HFFc6 (cell line): ENCODE measurements at regions not wholly inside any gene's neighbourhood (a gene's known extent, or its start where the extent isn't known, plus 50 kb on each side); places are given as distances from the start of the nearest gene placed in this dataset.

Source experiments
- DNase-seq: peaks from one replicate; pipeline ENCODE4 v3.0.0-alpha.2; 2018
- H3K27ac Mint-ChIP-seq: 2 replicates; pipeline ENCODE4 v1.8.0; 2020; ENCODE audit warnings: mild to moderate bottlenecking, mixed read lengths
- H3K27me3 Mint-ChIP-seq: 2 replicates; pipeline ENCODE4 v1.8.0; 2021; ENCODE audit warnings: mild to moderate bottlenecking, moderate library complexity, mixed read lengths; ENCODE audit not compliant: insufficient read depth
- H3K36me3 Mint-ChIP-seq: 2 replicates; pipeline ENCODE4 v1.8.0; 2021; ENCODE audit warnings: low read depth, mixed read lengths
- H3K4me1 Mint-ChIP-seq: 2 replicates; pipeline ENCODE4 v1.8.0; 2020; ENCODE audit warnings: low read depth, mixed read lengths
- H3K4me3 Mint-ChIP-seq: 2 replicates; pipeline ENCODE4 v1.8.0; 2020; ENCODE audit warnings: mild to moderate bottlenecking, moderate library complexity, mixed read lengths
- H3K9me3 Mint-ChIP-seq: 2 replicates; pipeline ENCODE4 v1.8.0; 2020; ENCODE audit warnings: mild to moderate bottlenecking, mixed read lengths
- TF ChIP-seq, protein P1 (sequence below): fragments of 200-600 bp; sonication (generic); IDR thresholded peaks from 2 replicates; pipeline ENCODE4 v1.5.0; 2021; ENCODE audit warnings: antibody characterized with exemption, mild to moderate bottlenecking

- Mint-ChIP-seq H3K27me3 (no peaks in the 10 kb centered on the region; the same call in 1 of the 2 replicates), H3K36me3 (no peaks in the 10 kb centered on the region), H3K4me3 (no peak overlapping the region), H3K9me3 (peaks cover 4% of the 10 kb centered on the region), H3K4me1 (peaks cover 7% of the 10 kb centered on the region; the same call in 1 of the 2 replicates), H3K27ac (no peak overlapping the region)
- TF ChIP-seq, protein P1, sequence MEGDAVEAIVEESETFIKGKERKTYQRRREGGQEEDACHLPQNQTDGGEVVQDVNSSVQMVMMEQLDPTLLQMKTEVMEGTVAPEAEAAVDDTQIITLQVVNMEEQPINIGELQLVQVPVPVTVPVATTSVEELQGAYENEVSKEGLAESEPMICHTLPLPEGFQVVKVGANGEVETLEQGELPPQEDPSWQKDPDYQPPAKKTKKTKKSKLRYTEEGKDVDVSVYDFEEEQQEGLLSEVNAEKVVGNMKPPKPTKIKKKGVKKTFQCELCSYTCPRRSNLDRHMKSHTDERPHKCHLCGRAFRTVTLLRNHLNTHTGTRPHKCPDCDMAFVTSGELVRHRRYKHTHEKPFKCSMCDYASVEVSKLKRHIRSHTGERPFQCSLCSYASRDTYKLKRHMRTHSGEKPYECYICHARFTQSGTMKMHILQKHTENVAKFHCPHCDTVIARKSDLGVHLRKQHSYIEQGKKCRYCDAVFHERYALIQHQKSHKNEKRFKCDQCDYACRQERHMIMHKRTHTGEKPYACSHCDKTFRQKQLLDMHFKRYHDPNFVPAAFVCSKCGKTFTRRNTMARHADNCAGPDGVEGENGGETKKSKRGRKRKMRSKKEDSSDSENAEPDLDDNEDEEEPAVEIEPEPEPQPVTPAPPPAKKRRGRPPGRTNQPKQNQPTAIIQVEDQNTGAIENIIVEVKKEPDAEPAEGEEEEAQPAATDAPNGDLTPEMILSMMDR = no peak
- DNase-seq = no peak
These were observed 340.5 kb upstream of the KIF2A start for GRCh38 chr5:61965490-61965889.

DNA sequence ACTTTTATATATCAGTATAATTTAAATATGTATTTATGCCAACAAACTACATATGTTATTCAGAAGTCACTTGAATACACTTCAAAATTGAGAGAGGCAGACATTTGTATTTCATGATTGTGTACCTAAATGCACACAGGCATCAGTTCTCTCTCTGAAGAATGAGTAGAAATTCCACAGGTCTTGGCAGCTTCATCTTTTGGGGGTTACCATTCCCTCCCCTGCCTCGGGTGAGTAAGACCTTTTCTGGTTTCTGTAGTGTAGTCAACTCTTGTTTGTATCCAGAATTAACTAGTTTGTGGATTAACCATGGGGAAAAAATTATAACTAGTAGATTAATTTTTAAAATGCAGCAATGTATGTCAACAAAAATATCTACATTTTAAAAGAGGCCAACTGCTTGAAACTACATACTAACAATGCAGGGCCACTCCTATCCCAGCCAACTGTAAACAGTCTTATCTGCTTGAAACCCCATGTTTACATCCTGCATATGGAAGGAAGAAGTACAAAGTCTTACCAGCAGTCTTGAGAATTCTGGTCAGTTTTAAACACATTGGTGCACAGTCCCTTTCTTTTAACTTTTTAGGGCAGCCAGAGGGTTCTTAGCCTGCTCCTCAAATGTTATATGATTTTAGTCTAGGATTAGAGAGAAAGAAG lies 339.6 kb upstream of the KIF2A start:
- H3K9me3 Mint-ChIP-seq = peaks cover under 1% of the 10 kb centered on the region
- DNase-seq = no peak
- TF ChIP-seq, protein P1 = no peak
- no peaks in the 10 kb centered on the region; the same call in 1 of the 2 replicates for H3K27me3 Mint-ChIP-seq
- H3K27ac Mint-ChIP-seq = no peak overlapping the region
- H3K4me3 Mint-ChIP-seq = no peak overlapping the region
- peaks cover 7% of the 10 kb centered on the region; the same call in 1 of the 2 replicates for H3K4me1 Mint-ChIP-seq
- H3K36me3 Mint-ChIP-seq = no peaks in the 10 kb centered on the region

- Mint-ChIP-seq H3K36me3 (no peaks in the 10 kb centered on the region), H3K4me3 (no peak overlapping the region), H3K4me1 (peaks cover 7% of the 10 kb centered on the region; the same call in 1 of the 2 replicates), H3K27ac (no peak overlapping the region), H3K9me3 (peaks cover 7% of the 10 kb centered on the region), H3K27me3 (no peaks in the 10 kb centered on the region; the same call in 1 of the 2 replicates)
- TF ChIP-seq, protein P1 = no peak
- no peak for DNase-seq
These were observed 339.0 kb upstream of the KIF2A start for GRCh38 chr5:61966997-61967396.

GRCh38 chr5:61967681-61968080 lies 338.3 kb upstream of the KIF2A start:
- H3K4me3 Mint-ChIP-seq = no peak overlapping the region
- no peaks in the 10 kb centered on the region for H3K36me3 Mint-ChIP-seq
- peaks cover 7% of the 10 kb centered on the region for H3K9me3 Mint-ChIP-seq
- no peaks in the 10 kb centered on the region; the same call in 1 of the 2 replicates for H3K27me3 Mint-ChIP-seq
- TF ChIP-seq, protein P1 = no peak
- peaks cover 7% of the 10 kb centered on the region; the same call in 1 of the 2 replicates for H3K4me1 Mint-ChIP-seq
- H3K27ac Mint-ChIP-seq = no peak overlapping the region
- no peak for DNase-seq

- no peak for DNase-seq
- Mint-ChIP-seq H3K27ac (no peak overlapping the region), H3K36me3 (no peaks in the 10 kb centered on the region), H3K4me3 (no peak overlapping the region), H3K27me3 (no peaks in the 10 kb centered on the region; the same call in 1 of the 2 replicates), H3K9me3 (peaks cover 12% of the 10 kb centered on the region), H3K4me1 (peaks cover under 1% of the 10 kb centered on the region; the same call in 1 of the 2 replicates)
- TF ChIP-seq, protein P1 = no peak
These were observed 336.7 kb upstream of the KIF2A start for GRCh38 chr5:61969347-61969746.
